ENCODE measurements at regions not wholly inside any gene's neighbourhood (a gene's known extent, or its start where the extent isn't known, plus 50 kb on each side); places are given as distances from the start of the nearest gene placed in this dataset.
"Not testable (repeated sequence)": the region's sequence is repeated elsewhere in the genome, so short reads cannot be mapped to it uniquely, and the experiment has no call there.

DNA sequence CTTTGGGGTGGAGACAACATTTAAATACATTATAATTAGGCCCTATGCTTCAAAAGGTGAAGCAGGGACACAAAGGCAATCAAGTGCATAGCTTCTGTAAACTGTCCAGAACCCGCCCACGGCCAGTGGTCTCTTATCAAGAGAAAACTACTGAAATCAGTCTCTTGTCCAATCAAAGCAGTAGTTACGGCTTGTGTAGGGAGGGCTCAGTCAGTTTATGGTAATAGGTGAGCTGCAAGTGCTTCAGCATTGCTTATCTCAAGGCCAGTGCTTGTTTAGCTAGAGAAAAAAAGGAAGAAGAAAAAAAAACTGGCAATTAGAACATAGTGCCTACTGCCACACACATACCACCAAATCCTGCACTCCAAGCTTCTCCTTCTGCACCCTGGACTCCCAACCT lies 68.6 kb downstream of the FAM72D start:
- TF ChIP-seq CTCF, POLR2AphosphoS5 (IDR thresholded peaks at IDR 0.05): not testable (repeated sequence)

All from breast epithelium (tissue), 3 donors.